K562 (cell line): ENCODE measurements at regions not wholly inside any gene's neighbourhood (a gene's known extent, or its start where the extent isn't known, plus 50 kb on each side); places are given as distances from the start of the nearest gene placed in this dataset.

Experiments
- ATAC-seq: fragments of 200-7000 bp; cut with Tn5 transposase; 3 replicates; pipeline ENCODE4 v1.9.1; 2020; ENCODE audit warnings: moderate library complexity
- BruUV-seq: library from RNA; stranded (reverse); fragments of 400-500 nt; replicated peaks from 2 replicates; lab custom pipeline; 2021; lab: Mats Ljungman, UMichigan
- CTCF ChIA-PET: fragments of 300-600 bp; formaldehyde crosslinking; extraction: SDS; loops from one replicate; lab custom pipeline; 2021; ENCODE audit warnings: low intra/inter-chr PET ratio; lab: Yijun Ruan, JAX
- POLR2A ChIA-PET: fragments of 300-600, 350-650 bp; sonication (Branson Sonifier 250); formaldehyde crosslinking; extraction: SDS; loops from one replicate; lab custom pipeline; 2021; ENCODE audit warnings: antibody characterized with exemption, inconsistent platforms; lab: Yijun Ruan, JAX
- DNase-seq, 4 experiments: peaks; one replicate each; pipeline versions ENCODE4 v3.0.0 to v3.0.0-alpha.2; 2011 to 2018; ENCODE audit warnings: low spot score in 3 of 4, mixed read lengths in 3 of 4; ENCODE audit errors: extremely low read depth in 1 of 4
- FAIRE-seq: peaks from 2 replicates; lab custom pipeline; 2011; peaks lifted over from hg19 to GRCh38; lab: Jason Lieb, UNC
- H2AFZ ChIP-seq: 2 replicates; pipeline ENCODE4 v1.6.0; 2011; ENCODE audit warnings: low read depth, low read length, control low read depth, inconsistent platforms
- H3K27ac ChIP-seq: fragments of 200-600 bp; 3 replicates; pipeline ENCODE4 v1.8.0; 2011; ENCODE audit warnings: low read depth, mild to moderate bottlenecking, control low read depth, inconsistent platforms, low read length, moderate library complexity, mixed read lengths; ENCODE audit errors: extremely low read depth
- H3K27me3 ChIP-seq, 2 experiments: fragments of 300-600 bp in 1 of 2; 2 replicates in 1 of 2; 3 replicates in 1 of 2; pipeline versions ENCODE4 v1.6.0 to v1.8.0; 2011; ENCODE audit warnings: inconsistent platforms in 2 of 2, low read length in 2 of 2, mild to moderate bottlenecking in 1 of 2, mixed read lengths in 1 of 2, moderate library complexity in 1 of 2; ENCODE audit not compliant: control insufficient read depth in 2 of 2, insufficient read depth in 2 of 2
- H3K36me3 ChIP-seq: fragments of 300-600 bp; 3 replicates; pipeline ENCODE4 v1.8.0; 2011; ENCODE audit warnings: mild to moderate bottlenecking, low read length, inconsistent platforms; ENCODE audit not compliant: control insufficient read depth, insufficient read depth
- H3K4me1 ChIP-seq, 2 experiments: fragments of 200-600 bp in 1 of 2; replicated peaks in 1 of 2; 2 replicates in 1 of 2; 3 replicates in 1 of 2; pipeline versions ENCODE4 v1.5.1 to v1.8.0; 2011; ENCODE audit warnings: inconsistent platforms in 2 of 2, low read length in 2 of 2, mild to moderate bottlenecking in 1 of 2, mixed read lengths in 1 of 2, moderate library complexity in 1 of 2; ENCODE audit not compliant: control insufficient read depth in 2 of 2, insufficient read depth in 2 of 2
- H3K4me2 ChIP-seq: 2 replicates; pipeline ENCODE4 v1.6.1; 2011; ENCODE audit warnings: low read length, control low read depth, inconsistent platforms, mixed read lengths; ENCODE audit not compliant: insufficient read depth
- H3K4me3 ChIP-seq: fragments of 200-600 bp; sonication (generic), shearing (Covaris generic); 2 replicates; pipeline ENCODE4 v1.5.1; 2016; ENCODE audit warnings: control low read depth, inconsistent platforms
- H3K79me2 ChIP-seq: fragments of 200-600 bp; 3 replicates; pipeline ENCODE4 v1.8.0; 2011; ENCODE audit warnings: low read length, inconsistent platforms; ENCODE audit not compliant: control insufficient read depth, insufficient read depth
- H3K9ac ChIP-seq, 2 experiments: 2 replicates each; pipeline versions ENCODE4 v1.6.0 to v1.6.1; 2011; ENCODE audit warnings: low read depth in 2 of 2, low read length in 2 of 2, control low read depth in 1 of 2, inconsistent platforms in 1 of 2, mild to moderate bottlenecking in 1 of 2, mixed read lengths in 1 of 2; ENCODE audit not compliant: insufficient read depth in 1 of 2
- H3K9me1 ChIP-seq: one replicate; pipeline ENCODE4 v1.6.0; 2011; ENCODE audit warnings: inconsistent platforms, mild to moderate bottlenecking, low read length, moderate library complexity; ENCODE audit not compliant: control insufficient read depth, insufficient read depth
- H3K9me3 ChIP-seq: replicated peaks from 2 replicates; pipeline ENCODE4 v1.5.1; 2011; ENCODE audit warnings: low read depth, low read length, inconsistent platforms; ENCODE audit not compliant: control insufficient read depth, insufficient read depth
- H4K20me1 ChIP-seq: replicated peaks from 2 replicates; pipeline ENCODE4 v1.6.1; 2011; ENCODE audit warnings: low read length, inconsistent platforms, mixed read lengths; ENCODE audit not compliant: control insufficient read depth, insufficient read depth
- BHLHE40 ChIP-seq: IDR thresholded peaks from 2 replicates; pipeline ENCODE4 v1.6.1; 2011; ENCODE audit warnings: low read length, improper control_type of control experiment
- BRD4 ChIP-seq: fragments of 200-600 bp; sonication (generic); IDR thresholded peaks from 2 replicates; pipeline ENCODE4 v1.6.1; 2017; ENCODE audit warnings: inconsistent platforms
- COPS2 ChIP-seq: fragments of 450-650 bp; conservative IDR thresholded peaks from 2 replicates; pipeline ENCODE4 v1.6.1; 2016; ENCODE audit warnings: mild to moderate bottlenecking, moderate library complexity
- HINFP ChIP-seq: fragments of 450-650 bp; conservative IDR thresholded peaks from 2 replicates; pipeline ENCODE4 v1.6.1; 2016; ENCODE audit warnings: missing genetic modification characterization, low read depth, mild to moderate bottlenecking, control low read depth, missing compliant biosample characterization
- HOXB6 ChIP-seq: fragments of 250-450 bp; sonication (Bioruptor Pico); IDR thresholded peaks from 2 replicates; pipeline ENCODE4 v1.5.1; 2022; ENCODE audit warnings: mild to moderate bottlenecking, borderline replicate concordance
- JUN ChIP-seq, 2 experiments: sonication (generic) in 1 of 2; formaldehyde crosslinking in 1 of 2; IDR thresholded peaks; 2 replicates each; pipeline versions ENCODE4 v1.6.1 to v1.8.0; 2012 to 2022; ENCODE audit warnings: borderline replicate concordance in 2 of 2, mild to moderate bottlenecking in 2 of 2, improper control_type of control experiment in 1 of 2, low read depth in 1 of 2, low read length in 1 of 2, missing genetic modification reagents in 1 of 2
- TRIM25 ChIP-seq: fragments of 450-650 bp; IDR thresholded peaks from 2 replicates; pipeline ENCODE4 v1.7.0; 2016; ENCODE audit warnings: borderline replicate concordance
- ZNF165 ChIP-seq: fragments of 250-450 bp; sonication (Bioruptor Pico); IDR thresholded peaks from 2 replicates; pipeline ENCODE4 v1.4.0; 2020; ENCODE audit warnings: borderline replicate concordance
- ZNF76 ChIP-seq: fragments of 250-450 bp; sonication (Bioruptor Pico); IDR thresholded peaks from 2 replicates; pipeline ENCODE4 v1.4.0; 2020; ENCODE audit warnings: mild to moderate bottlenecking, moderate library complexity, borderline replicate concordance
- WGBS: fragments of 100-300 bp; shearing (Covaris generic); methylation state at CpG from one replicate; pipeline ENCODE4 v1.1.6; 2016; ENCODE audit warnings: low coverage, mixed read lengths; ENCODE audit not compliant: insufficient coverage; ENCODE audit errors: missing lambda C conversion rate; 5-methylcytosine and 5-hydroxymethylcytosine counted together
- in situ Hi-C: fragments of 300-500 bp; cut with MboI; formaldehyde crosslinking; loops from 4 replicates; pipeline ENCODE4 v1.15.0; 2018; ENCODE audit warnings: inconsistent platforms, mixed read lengths
- intact Hi-C: fragments of 100-400 bp; cut with micrococcal nuclease; formaldehyde crosslinking; loops from 2 replicates; pipeline ENCODE4 v1.14.2; 2022
- TF ChIP-seq, protein P1 (sequence below): IDR thresholded peaks from 3 replicates; pipeline ENCODE4 v1.6.1; 2011; ENCODE audit warnings: borderline replicate concordance, mild to moderate bottlenecking; ENCODE audit not compliant: insufficient read length, insufficient read depth
- TF ChIP-seq, protein P2 (sequence below): fragments of 250-450 bp; sonication (Bioruptor Pico); IDR thresholded peaks from 2 replicates; pipeline ENCODE4 v1.4.0; 2020

DNA sequence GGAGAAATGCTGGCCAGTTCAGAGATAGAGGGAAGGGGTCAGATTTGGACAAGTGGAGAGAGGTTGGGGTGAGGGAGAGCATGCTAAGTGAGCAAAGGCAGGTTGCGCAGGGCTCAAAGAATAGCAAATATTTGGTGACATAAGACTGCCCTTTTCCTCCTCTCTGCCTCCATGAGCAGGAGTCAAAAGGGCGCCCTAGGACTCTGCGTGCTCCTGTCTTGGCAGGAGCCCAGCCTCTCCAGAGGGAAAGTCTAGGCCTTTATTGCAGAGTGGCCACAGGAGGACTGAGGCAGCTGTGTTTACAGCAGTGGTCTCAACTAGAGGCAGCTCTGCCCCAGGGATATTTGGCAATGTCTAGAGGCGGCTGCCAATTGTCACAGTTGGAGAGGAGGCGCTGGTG, 165.6 kb downstream of the FAM43A start:
- Histone ChIP-seq H3K9ac (no peak overlapping the region), H3K4me2 (no peak overlapping the region), H3K27me3 (peaks cover 36 to 65% of the 10 kb centered on the region in 2 experiments), H3K36me3 (no peaks in the 10 kb centered on the region), H4K20me1 (no peaks in the 10 kb centered on the region; the same call in 1 of the 2 replicates), H3K27ac (no peak overlapping the region), H3K9me3 (no peaks in the 10 kb centered on the region), H3K79me2 (no peaks in the 10 kb centered on the region), H3K4me1 (no peaks in the 10 kb centered on the region), H3K9me1 (peaks cover 3% of the 10 kb centered on the region), H2AFZ (no peak overlapping the region), H3K4me3 (no peak overlapping the region)
- ChIA-PET CTCF (no interaction called here), POLR2A (no interaction called here)
- DNase-seq = no peak
- FAIRE-seq = no peak
- TF ChIP-seq TRIM25 (no peak), HINFP (tag) (no peak), HOXB6 (CRISPR knock-in tag) (no peak), JUN (IDR thresholded peaks at IDR 0.05; ENCODE audit: borderline replicate concordance, low read depth, low read length) (no peak), JUN (CRISPR knock-in tag; IDR thresholded peaks at IDR 0.05; ENCODE audit: borderline replicate concordance) (no peak), BHLHE40 (no peak), ZNF165 (no peak), BRD4 (no peak), COPS2 (no peak), ZNF76 (CRISPR knock-in tag) (no peak)
- TF ChIP-seq, protein P1, sequence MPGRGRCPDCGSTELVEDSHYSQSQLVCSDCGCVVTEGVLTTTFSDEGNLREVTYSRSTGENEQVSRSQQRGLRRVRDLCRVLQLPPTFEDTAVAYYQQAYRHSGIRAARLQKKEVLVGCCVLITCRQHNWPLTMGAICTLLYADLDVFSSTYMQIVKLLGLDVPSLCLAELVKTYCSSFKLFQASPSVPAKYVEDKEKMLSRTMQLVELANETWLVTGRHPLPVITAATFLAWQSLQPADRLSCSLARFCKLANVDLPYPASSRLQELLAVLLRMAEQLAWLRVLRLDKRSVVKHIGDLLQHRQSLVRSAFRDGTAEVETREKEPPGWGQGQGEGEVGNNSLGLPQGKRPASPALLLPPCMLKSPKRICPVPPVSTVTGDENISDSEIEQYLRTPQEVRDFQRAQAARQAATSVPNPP = no peak
- TF ChIP-seq, protein P2, sequence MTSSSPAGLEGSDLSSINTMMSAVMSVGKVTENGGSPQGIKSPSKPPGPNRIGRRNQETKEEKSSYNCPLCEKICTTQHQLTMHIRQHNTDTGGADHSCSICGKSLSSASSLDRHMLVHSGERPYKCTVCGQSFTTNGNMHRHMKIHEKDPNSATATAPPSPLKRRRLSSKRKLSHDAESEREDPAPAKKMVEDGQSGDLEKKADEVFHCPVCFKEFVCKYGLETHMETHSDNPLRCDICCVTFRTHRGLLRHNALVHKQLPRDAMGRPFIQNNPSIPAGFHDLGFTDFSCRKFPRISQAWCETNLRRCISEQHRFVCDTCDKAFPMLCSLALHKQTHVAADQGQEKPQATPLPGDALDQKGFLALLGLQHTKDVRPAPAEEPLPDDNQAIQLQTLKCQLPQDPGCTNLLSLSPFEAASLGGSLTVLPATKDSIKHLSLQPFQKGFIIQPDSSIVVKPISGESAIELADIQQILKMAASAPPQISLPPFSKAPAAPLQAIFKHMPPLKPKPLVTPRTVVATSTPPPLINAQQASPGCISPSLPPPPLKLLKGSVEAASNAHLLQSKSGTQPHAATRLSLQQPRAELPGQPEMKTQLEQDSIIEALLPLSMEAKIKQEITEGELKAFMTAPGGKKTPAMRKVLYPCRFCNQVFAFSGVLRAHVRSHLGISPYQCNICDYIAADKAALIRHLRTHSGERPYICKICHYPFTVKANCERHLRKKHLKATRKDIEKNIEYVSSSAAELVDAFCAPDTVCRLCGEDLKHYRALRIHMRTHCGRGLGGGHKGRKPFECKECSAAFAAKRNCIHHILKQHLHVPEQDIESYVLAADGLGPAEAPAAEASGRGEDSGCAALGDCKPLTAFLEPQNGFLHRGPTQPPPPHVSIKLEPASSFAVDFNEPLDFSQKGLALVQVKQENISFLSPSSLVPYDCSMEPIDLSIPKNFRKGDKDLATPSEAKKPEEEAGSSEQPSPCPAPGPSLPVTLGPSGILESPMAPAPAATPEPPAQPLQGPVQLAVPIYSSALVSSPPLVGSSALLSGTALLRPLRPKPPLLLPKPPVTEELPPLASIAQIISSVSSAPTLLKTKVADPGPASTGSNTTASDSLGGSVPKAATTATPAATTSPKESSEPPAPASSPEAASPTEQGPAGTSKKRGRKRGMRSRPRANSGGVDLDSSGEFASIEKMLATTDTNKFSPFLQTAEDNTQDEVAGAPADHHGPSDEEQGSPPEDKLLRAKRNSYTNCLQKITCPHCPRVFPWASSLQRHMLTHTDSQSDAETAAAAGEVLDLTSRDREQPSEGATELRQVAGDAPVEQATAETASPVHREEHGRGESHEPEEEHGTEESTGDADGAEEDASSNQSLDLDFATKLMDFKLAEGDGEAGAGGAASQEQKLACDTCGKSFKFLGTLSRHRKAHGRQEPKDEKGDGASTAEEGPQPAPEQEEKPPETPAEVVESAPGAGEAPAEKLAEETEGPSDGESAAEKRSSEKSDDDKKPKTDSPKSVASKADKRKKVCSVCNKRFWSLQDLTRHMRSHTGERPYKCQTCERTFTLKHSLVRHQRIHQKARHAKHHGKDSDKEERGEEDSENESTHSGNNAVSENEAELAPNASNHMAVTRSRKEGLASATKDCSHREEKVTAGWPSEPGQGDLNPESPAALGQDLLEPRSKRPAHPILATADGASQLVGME (CRISPR knock-in tag) = no peak
- 4% methylated on average over 4 of the region's 5 CpGs for WGBS
- in situ Hi-C loops = no loop called here
- no TSS peak for BruUV-seq
- ATAC-seq = no peak
- intact Hi-C loops = no loop called here
